Kidney (tissue), 13 donors: ENCODE measurements at regions not wholly inside any gene's neighbourhood (a gene's known extent, or its start where the extent isn't known, plus 50 kb on each side); places are given as distances from the start of the nearest gene placed in this dataset.

ENCODE experiments used
- DNase-seq, 5 donors: peaks; one replicate each; pipeline ENCODE4 v3.0.0-alpha.2; 2013 to 2020
- FAIRE-seq: peaks from 2 replicates; lab custom pipeline; 2012; peaks lifted over from hg19 to GRCh38; lab: Jason Lieb, UNC
- H3K27ac ChIP-seq, 2 donors: one replicate each; pipeline ENCODE4 v1.7.0; 2013; ENCODE audit warnings: low read depth in 2 of 2, low read length in 2 of 2, inconsistent platforms in 1 of 2
- H3K27me3 ChIP-seq: one replicate; pipeline ENCODE4 v1.7.1; 2013; ENCODE audit warnings: low read length, inconsistent platforms; ENCODE audit not compliant: control insufficient read depth, insufficient read depth
- H3K36me3 ChIP-seq, 3 donors: one replicate each; pipeline versions ENCODE4 v1.7.0 to v1.7.1; 2013; ENCODE audit warnings: low read length in 3 of 3, control low read depth in 1 of 3, inconsistent platforms in 1 of 3; ENCODE audit not compliant: insufficient read depth in 3 of 3, control insufficient read depth in 2 of 3
- H3K4me1 ChIP-seq, 3 donors: one replicate each; pipeline versions ENCODE4 v1.7.0 to v1.7.1; 2013; ENCODE audit warnings: low read length in 3 of 3, inconsistent platforms in 1 of 3, low read depth in 1 of 3; ENCODE audit not compliant: control insufficient read depth in 2 of 3, insufficient read depth in 2 of 3
- H3K4me3 ChIP-seq, 3 donors: one replicate each; pipeline versions ENCODE4 v1.7.0 to v1.8.1; 2013; ENCODE audit warnings: low read length in 3 of 3, control low read depth in 1 of 3, inconsistent platforms in 1 of 3
- H3K9ac ChIP-seq, 3 donors: one replicate each; pipeline versions ENCODE4 v1.7.0 to v1.7.1; 2013; ENCODE audit warnings: low read length in 3 of 3, control low read depth in 1 of 3, inconsistent platforms in 1 of 3
- H3K9me3 ChIP-seq, 3 donors: one replicate each; pipeline versions ENCODE4 v1.7.0 to v1.7.1; 2013; ENCODE audit warnings: low read length in 3 of 3, control low read depth in 1 of 3, inconsistent platforms in 1 of 3; ENCODE audit not compliant: control insufficient read depth in 2 of 3, insufficient read depth in 1 of 3
- CTCF ChIP-seq: IDR thresholded peaks from 3 replicates; pipeline ENCODE4 v1.5.1; 2012; ENCODE audit warnings: mild to moderate bottlenecking, moderate library complexity, borderline replicate concordance; ENCODE audit not compliant: insufficient read depth; ENCODE audit errors: extremely low read depth
- intact Hi-C: fragments of 100-400 bp; cut with DNase I; formaldehyde crosslinking; loops from one replicate; pipeline ENCODE4 v1.11.1; 2022
- donor health status: control.
- donor health status: control.
- donor health status: control.
- donor health status: control.
- donor health status: control.
- donor health status: DM: yes; HTN: yes; CAD: no.
- donor health status: Normal renal cell carcinoma (clear cell type).

- H3K27me3 ChIP-seq = no peaks in the 10 kb centered on the region
- H3K9me3 ChIP-seq = no peaks in the 10 kb centered on the region
- intact Hi-C loops = no loop called here
- DNase-seq (no peak), FAIRE-seq (no peak)
- no peaks in the 10 kb centered on the region for H3K4me1 ChIP-seq
- H3K27ac ChIP-seq = no peak overlapping the region
- H3K36me3 ChIP-seq = no peaks in the 10 kb centered on the region
- TF ChIP-seq CTCF = no peak
- H3K4me3 ChIP-seq = no peak overlapping the region
- no peak overlapping the region for H3K9ac ChIP-seq
These were observed 570.5 kb upstream of the CFAP20DC start for GRCh38 chr3:59620325-59620724.

- no peak for TF ChIP-seq CTCF
- Histone ChIP-seq H3K27me3 (no peaks in the 10 kb centered on the region), H3K27ac (no peak overlapping the region), H3K4me1 (peaks cover 0 to 3% (median 0%) of the 10 kb centered on the region in 3 donors), H3K4me3 (no peak overlapping the region), H3K9me3 (no peaks in the 10 kb centered on the region), H3K9ac (no peak overlapping the region), H3K36me3 (no peaks in the 10 kb centered on the region)
- intact Hi-C loops = no loop called here
- FAIRE-seq (no peak), DNase-seq (no peak)
These were observed 562.6 kb upstream of the CFAP20DC start for GRCh38 chr3:59612444-59612715.

- no peak for DNase-seq
- H3K27ac ChIP-seq = no peak overlapping the region
These were observed 562.0 kb upstream of the CFAP20DC start for GRCh38 chr3:59611649-59612443.

More at GRCh38 chr3:59611649-59612443, 562.0 kb upstream of the CFAP20DC start:
- H3K9ac ChIP-seq = no peak overlapping the region
- no peaks in the 10 kb centered on the region for H3K27me3 ChIP-seq
- TF ChIP-seq CTCF = no peak
- intact Hi-C loops = no loop called here
- FAIRE-seq = no peak
- peaks cover 0 to 3% (median 0%) of the 10 kb centered on the region in 3 donors for H3K4me1 ChIP-seq
- no peaks in the 10 kb centered on the region for H3K36me3 ChIP-seq
- no peaks in the 10 kb centered on the region for H3K9me3 ChIP-seq
- H3K4me3 ChIP-seq = no peak overlapping the region
